ENCODE measurements at regions not wholly inside any gene's neighbourhood (a gene's known extent, or its start where the extent isn't known, plus 50 kb on each side); places are given as distances from the start of the nearest gene placed in this dataset.

GRCh38 chr4:138110815-138111214 lies 131.3 kb downstream of the SLC7A11 start:
- TF ChIP-seq POLR2A (IDR thresholded peaks at IDR 0.05) (no peak), CTCF (IDR thresholded peaks at IDR 0.05) (no peak)

All from testis (tissue), 2 donors.